Lung (tissue), 11 donors: ENCODE measurements at regions not wholly inside any gene's neighbourhood (a gene's known extent, or its start where the extent isn't known, plus 50 kb on each side); places are given as distances from the start of the nearest gene placed in this dataset.

ENCODE experiments used
- ATAC-seq: fragments of 200-7000 bp; cut with Tn5 transposase; one replicate; pipeline ENCODE4 v1.9.1; 2020; ENCODE audit warnings: moderate number of reproducible peaks; ENCODE audit not compliant: insufficient read depth, low FRiP score
- DNase-seq, 3 donors: peaks; one replicate each; pipeline ENCODE4 v3.0.0-alpha.2; 2013 to 2017
- H3K27ac ChIP-seq, 2 donors: one replicate each; pipeline ENCODE4 v1.5.1; 2013; ENCODE audit warnings: mild to moderate bottlenecking in 2 of 2, moderate library complexity in 2 of 2, control low read depth in 1 of 2, inconsistent platforms in 1 of 2, low read depth in 1 of 2, low read length in 1 of 2
- H3K27me3 ChIP-seq, 3 donors: one replicate each; pipeline ENCODE4 v1.5.1; 2013; ENCODE audit warnings: low read length in 2 of 3; ENCODE audit not compliant: control insufficient read depth in 3 of 3, insufficient read depth in 3 of 3
- H3K36me3 ChIP-seq, 4 donors: one replicate each; pipeline ENCODE4 v1.5.1; 2013; ENCODE audit warnings: low read length in 4 of 4, mild to moderate bottlenecking in 1 of 4, moderate library complexity in 1 of 4; ENCODE audit not compliant: control insufficient read depth in 4 of 4, insufficient read depth in 4 of 4
- H3K4me1 ChIP-seq, 5 donors: one replicate each; pipeline ENCODE4 v1.5.1; 2013; ENCODE audit warnings: low read length in 5 of 5, mild to moderate bottlenecking in 2 of 5, moderate library complexity in 1 of 5; ENCODE audit not compliant: control insufficient read depth in 5 of 5, insufficient read depth in 5 of 5
- H3K4me3 ChIP-seq: one replicate; pipeline ENCODE4 v1.5.1; 2013; ENCODE audit warnings: mild to moderate bottlenecking, control low read depth, moderate library complexity
- H3K9ac ChIP-seq, 2 donors: one replicate each; pipeline ENCODE4 v1.5.1; 2013; ENCODE audit warnings: low read length in 2 of 2, control low read depth in 1 of 2; ENCODE audit not compliant: insufficient read depth in 1 of 2
- H3K9me3 ChIP-seq, 4 donors: one replicate each; pipeline ENCODE4 v1.5.1; 2013; ENCODE audit warnings: low read length in 3 of 4, mild to moderate bottlenecking in 1 of 4, moderate library complexity in 1 of 4; ENCODE audit not compliant: control insufficient read depth in 4 of 4, insufficient read depth in 3 of 4
- CTCF ChIP-seq: IDR thresholded peaks from 2 replicates; pipeline ENCODE4 v1.5.1; 2012; ENCODE audit warnings: mild to moderate bottlenecking; ENCODE audit errors: control extremely low read depth, extremely low read depth
- WGBS, 2 donors: extraction: QIAGEN DNeasy Blood & Tissue Kit; methylation state at CpG; one replicate each; pipeline ENCODE4 v1.1.7; 2013; 5-methylcytosine and 5-hydroxymethylcytosine counted together
- donor health status: control.
- donor health status: control.
- donor health status: Bipolar disorder and iron deficiency.
- donor health status: healthy.
- donor health status: DM: yes; HTN: yes; CAD: no.

GRCh38 chr13:80447747-80448146, 106.8 kb upstream of the SPRY2 start:
- DNase-seq: no peak
- Histone ChIP-seq H3K9me3 (no peaks in the 10 kb centered on the region), H3K27me3 (no peaks in the 10 kb centered on the region), H3K9ac (no peak overlapping the region), H3K27ac (no peak overlapping the region), H3K4me1 (peaks cover 0 to 20% (median 0%) of the 10 kb centered on the region in 5 donors), H3K36me3 (no peaks in the 10 kb centered on the region), H3K4me3 (no peak overlapping the region)
- WGBS, 2 donors: 37 to 67% methylated on average over 2 of the region's 2 CpGs
- ATAC-seq: no peak
- TF ChIP-seq CTCF: no peak

- TF ChIP-seq CTCF: no peak
- DNase-seq: peak in 1 of 3 donors; percentile 4
- Histone ChIP-seq H3K27me3 (no peaks in the 10 kb centered on the region), H3K4me1 (peaks cover 0 to 13% (median 0%) of the 10 kb centered on the region in 5 donors), H3K9me3 (no peaks in the 10 kb centered on the region), H3K27ac (no peak overlapping the region), H3K36me3 (no peaks in the 10 kb centered on the region), H3K9ac (no peak overlapping the region), H3K4me3 (no peak overlapping the region)
- 50% methylated on average over 4 of the region's 4 CpGs for WGBS, 2 donors
- no peak for ATAC-seq
These were observed 103.5 kb upstream of the SPRY2 start for GRCh38 chr13:80444240-80445015.

GRCh38 chr13:80442609-80443008, 101.7 kb upstream of the SPRY2 start:
- DNase-seq (no peak), ATAC-seq (no peak)
- no peak for TF ChIP-seq CTCF
- Histone ChIP-seq H3K36me3 (no peaks in the 10 kb centered on the region), H3K4me3 (no peak overlapping the region), H3K9me3 (no peaks in the 10 kb centered on the region), H3K27me3 (no peaks in the 10 kb centered on the region), H3K27ac (no peak overlapping the region), H3K9ac (no peak overlapping the region), H3K4me1 (peaks cover 0 to 8% (median 0%) of the 10 kb centered on the region in 5 donors)

GRCh38 chr13:80441968-80442367, 101.0 kb upstream of the SPRY2 start:
- Histone ChIP-seq H3K4me3 (no peak overlapping the region), H3K36me3 (no peaks in the 10 kb centered on the region), H3K4me1 (peaks cover 0 to 8% (median 0%) of the 10 kb centered on the region in 5 donors), H3K27ac (no peak overlapping the region), H3K9ac (no peak overlapping the region), H3K27me3 (no peaks in the 10 kb centered on the region), H3K9me3 (no peaks in the 10 kb centered on the region)
- ATAC-seq (no peak), DNase-seq (no peak)
- TF ChIP-seq CTCF: no peak
